Endothelial cell of umbilical vein (primary cell): ENCODE measurements at regions not wholly inside any gene's neighbourhood (a gene's known extent, or its start where the extent isn't known, plus 50 kb on each side); places are given as distances from the start of the nearest gene placed in this dataset.

ENCODE experiments used
- EZH2 ChIP-seq: IDR thresholded peaks from 2 replicates; pipeline ENCODE4 v1.6.1; 2012; ENCODE audit warnings: borderline replicate concordance, low read depth, mild to moderate bottlenecking, moderate library complexity, low read length, inconsistent platforms; ENCODE audit not compliant: severe bottlenecking
- GATA2 ChIP-seq: IDR thresholded peaks from 2 replicates; pipeline ENCODE4 v1.7.0; 2011; ENCODE audit warnings: low read depth, mild to moderate bottlenecking, moderate library complexity, mixed read lengths, low read length; ENCODE audit not compliant: insufficient read length, insufficient read depth
- MYC ChIP-seq: IDR thresholded peaks from one replicate; pipeline ENCODE4 v1.6.1; 2011; ENCODE audit warnings: mild to moderate bottlenecking, low read depth, low read length
- POLR2A ChIP-seq: IDR thresholded peaks from 2 replicates; pipeline ENCODE4 v1.6.1; 2012; ENCODE audit warnings: low read depth, mild to moderate bottlenecking, control low read depth, low read length
- POLR2AphosphoS5 ChIP-seq: IDR thresholded peaks from 2 replicates; pipeline ENCODE4 v1.6.1; 2012; ENCODE audit warnings: low read depth, mild to moderate bottlenecking, control low read depth, low read length, moderate library complexity; ENCODE audit not compliant: insufficient read depth
- TF ChIP-seq, protein P1 (sequence below), 2 donors: IDR thresholded peaks; 1 replicate in 1 of 2; 2 replicates in 1 of 2; pipeline ENCODE4 v1.5.1; 2011; ENCODE audit warnings: low read length in 2 of 2, mild to moderate bottlenecking in 2 of 2, moderate library complexity in 2 of 2, control low read depth in 1 of 2, inconsistent platforms in 1 of 2, low read depth in 1 of 2; ENCODE audit not compliant: insufficient read depth in 1 of 2; ENCODE audit errors: extremely low read depth in 1 of 2
- TF ChIP-seq, protein P2 (sequence below): IDR thresholded peaks from 2 replicates; pipeline ENCODE4 v1.6.1; 2011; ENCODE audit not compliant: insufficient read depth, insufficient read length

DNA sequence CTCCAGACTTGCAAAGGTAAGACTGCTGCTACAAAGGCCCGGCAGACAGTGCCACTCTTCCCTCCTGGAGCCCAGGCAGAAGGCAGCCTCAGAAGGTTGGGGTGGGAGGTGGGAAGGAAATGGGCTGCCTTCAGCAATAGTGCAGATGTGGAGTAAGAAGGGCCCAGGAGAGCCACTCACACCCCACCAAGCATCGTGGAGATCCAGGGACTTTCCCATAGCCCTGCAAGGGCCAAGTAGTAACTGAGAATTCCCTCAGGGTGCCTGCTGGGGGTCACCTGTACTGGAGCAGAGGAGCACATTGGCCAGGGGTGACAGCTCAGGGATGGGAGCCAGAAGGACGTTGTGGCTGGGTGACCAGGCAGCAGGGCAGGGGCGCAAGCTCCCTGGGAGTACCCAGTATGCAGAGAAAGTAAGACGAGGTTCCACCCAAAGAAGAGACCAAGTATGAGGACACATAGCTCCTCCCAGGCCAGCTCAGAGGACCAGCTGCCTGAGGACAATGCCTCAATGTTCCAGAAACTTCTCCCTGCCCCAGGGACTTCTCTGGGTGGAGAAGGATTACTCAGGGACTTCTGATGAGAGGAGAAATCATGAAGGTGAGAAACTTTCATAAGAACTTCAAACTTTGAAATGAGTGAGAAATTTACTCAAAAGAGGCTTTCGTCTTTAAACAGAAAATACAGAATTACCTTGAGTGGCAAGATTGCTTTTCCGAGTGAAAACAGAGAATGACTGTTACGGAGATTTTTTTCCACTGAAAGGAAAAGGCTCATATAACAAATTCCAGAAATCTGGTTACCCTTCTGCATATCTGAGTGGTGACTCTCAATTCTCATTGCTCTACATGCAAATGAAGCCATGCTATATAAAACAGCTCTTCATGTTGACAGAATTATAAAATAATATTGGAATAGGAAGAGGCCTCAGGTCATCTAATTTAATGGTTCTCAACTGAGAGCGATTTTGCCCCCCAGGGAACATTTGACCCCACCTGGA, 87.9 kb upstream of the TRIO start:
- TF ChIP-seq, protein P1, sequence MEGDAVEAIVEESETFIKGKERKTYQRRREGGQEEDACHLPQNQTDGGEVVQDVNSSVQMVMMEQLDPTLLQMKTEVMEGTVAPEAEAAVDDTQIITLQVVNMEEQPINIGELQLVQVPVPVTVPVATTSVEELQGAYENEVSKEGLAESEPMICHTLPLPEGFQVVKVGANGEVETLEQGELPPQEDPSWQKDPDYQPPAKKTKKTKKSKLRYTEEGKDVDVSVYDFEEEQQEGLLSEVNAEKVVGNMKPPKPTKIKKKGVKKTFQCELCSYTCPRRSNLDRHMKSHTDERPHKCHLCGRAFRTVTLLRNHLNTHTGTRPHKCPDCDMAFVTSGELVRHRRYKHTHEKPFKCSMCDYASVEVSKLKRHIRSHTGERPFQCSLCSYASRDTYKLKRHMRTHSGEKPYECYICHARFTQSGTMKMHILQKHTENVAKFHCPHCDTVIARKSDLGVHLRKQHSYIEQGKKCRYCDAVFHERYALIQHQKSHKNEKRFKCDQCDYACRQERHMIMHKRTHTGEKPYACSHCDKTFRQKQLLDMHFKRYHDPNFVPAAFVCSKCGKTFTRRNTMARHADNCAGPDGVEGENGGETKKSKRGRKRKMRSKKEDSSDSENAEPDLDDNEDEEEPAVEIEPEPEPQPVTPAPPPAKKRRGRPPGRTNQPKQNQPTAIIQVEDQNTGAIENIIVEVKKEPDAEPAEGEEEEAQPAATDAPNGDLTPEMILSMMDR (IDR thresholded peaks at IDR 0.05; ENCODE audit: extremely low read depth in 1 of 2, insufficient read depth in 1 of 2, low read depth in 1 of 2, low read length in 2 of 2), result no peak
- no peak for TF ChIP-seq POLR2A
- TF ChIP-seq POLR2AphosphoS5, result no peak
- TF ChIP-seq, protein P2, sequence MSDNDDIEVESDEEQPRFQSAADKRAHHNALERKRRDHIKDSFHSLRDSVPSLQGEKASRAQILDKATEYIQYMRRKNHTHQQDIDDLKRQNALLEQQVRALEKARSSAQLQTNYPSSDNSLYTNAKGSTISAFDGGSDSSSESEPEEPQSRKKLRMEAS, result no peak
- no peak for TF ChIP-seq GATA2
- TF ChIP-seq MYC, result no peak
- TF ChIP-seq EZH2, result no peak
